ENCODE measurements at regions not wholly inside any gene's neighbourhood (a gene's known extent, or its start where the extent isn't known, plus 50 kb on each side); places are given as distances from the start of the nearest gene placed in this dataset.

- no peak overlapping the region for H2AFZ ChIP-seq (ENCODE audit: low read depth, low read length)
- ChIA-PET CTCF (no interaction called here), POLR2A (no interaction called here)
- H3K4me2 ChIP-seq (ENCODE audit: insufficient read depth, low read length): no peak overlapping the region
- no TSS peak for BruUV-seq (replicated peaks)
- no peaks in the 10 kb centered on the region for H4K20me1 ChIP-seq (replicated peaks; ENCODE audit: control insufficient read depth, extremely low read depth, insufficient read depth, low read length)
- H3K9ac ChIP-seq (replicated peaks; ENCODE audit: extremely low read depth, insufficient read depth, low read length): no peak overlapping the region
- no peaks in the 10 kb centered on the region for H3K27me3 ChIP-seq (ENCODE audit: control insufficient read depth in 2 of 2, insufficient read depth in 2 of 2, low read length in 2 of 2)
- H3K4me1 ChIP-seq (ENCODE audit: control insufficient read depth, extremely low read depth, insufficient read depth, low read length): no peaks in the 10 kb centered on the region
- no peaks in the 10 kb centered on the region for H3K79me2 ChIP-seq (ENCODE audit: control insufficient read depth, insufficient read depth, low read length)
- peaks cover 4% of the 10 kb centered on the region for H3K9me3 ChIP-seq (replicated peaks; ENCODE audit: control insufficient read depth, insufficient read depth, low read length)
- TF ChIP-seq POLR2A (IDR thresholded peaks at IDR 0.05; ENCODE audit: low read depth, low read length) (no peak), MAX (IDR thresholded peaks at IDR 0.05; ENCODE audit: insufficient read depth, insufficient read length) (no peak), POLR2AphosphoS5 (IDR thresholded peaks at IDR 0.05; ENCODE audit: insufficient read depth, low read depth, low read length) (no peak), JUN (IDR thresholded peaks at IDR 0.05; ENCODE audit: borderline replicate concordance, insufficient read depth, insufficient read length, low read depth) (no peak), GATA2 (IDR thresholded peaks at IDR 0.05; ENCODE audit: insufficient read depth, insufficient read length, low read depth, low read length) (no peak), EZH2 (IDR thresholded peaks at IDR 0.05; ENCODE audit: borderline replicate concordance, low read depth, low read length, severe bottlenecking) (no peak), FOS (IDR thresholded peaks at IDR 0.05; ENCODE audit: borderline replicate concordance, insufficient read depth, low read length) (no peak)
- TF ChIP-seq, protein P1, sequence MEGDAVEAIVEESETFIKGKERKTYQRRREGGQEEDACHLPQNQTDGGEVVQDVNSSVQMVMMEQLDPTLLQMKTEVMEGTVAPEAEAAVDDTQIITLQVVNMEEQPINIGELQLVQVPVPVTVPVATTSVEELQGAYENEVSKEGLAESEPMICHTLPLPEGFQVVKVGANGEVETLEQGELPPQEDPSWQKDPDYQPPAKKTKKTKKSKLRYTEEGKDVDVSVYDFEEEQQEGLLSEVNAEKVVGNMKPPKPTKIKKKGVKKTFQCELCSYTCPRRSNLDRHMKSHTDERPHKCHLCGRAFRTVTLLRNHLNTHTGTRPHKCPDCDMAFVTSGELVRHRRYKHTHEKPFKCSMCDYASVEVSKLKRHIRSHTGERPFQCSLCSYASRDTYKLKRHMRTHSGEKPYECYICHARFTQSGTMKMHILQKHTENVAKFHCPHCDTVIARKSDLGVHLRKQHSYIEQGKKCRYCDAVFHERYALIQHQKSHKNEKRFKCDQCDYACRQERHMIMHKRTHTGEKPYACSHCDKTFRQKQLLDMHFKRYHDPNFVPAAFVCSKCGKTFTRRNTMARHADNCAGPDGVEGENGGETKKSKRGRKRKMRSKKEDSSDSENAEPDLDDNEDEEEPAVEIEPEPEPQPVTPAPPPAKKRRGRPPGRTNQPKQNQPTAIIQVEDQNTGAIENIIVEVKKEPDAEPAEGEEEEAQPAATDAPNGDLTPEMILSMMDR (IDR thresholded peaks at IDR 0.05; ENCODE audit: extremely low read depth in 1 of 2, insufficient read depth in 1 of 2, low read depth in 1 of 2, low read length in 2 of 2): no peak
- intact Hi-C loops (cut with micrococcal nuclease) (no loop called here), dilution Hi-C loops (cut with MboI; ENCODE audit: extremely low pct_ligation_motif_present, low sequenced_read_pairs) (no loop called here)
- H3K9me1 ChIP-seq (replicated peaks; ENCODE audit: control insufficient read depth, extremely low read depth, insufficient read depth, low read length): no peaks in the 10 kb centered on the region
- no peak overlapping the region for H3K27ac ChIP-seq (ENCODE audit: insufficient read depth, low read depth, low read length)
- DNase-seq (ENCODE audit: low read depth, low spot score): no peak
- H3K36me3 ChIP-seq (ENCODE audit: control insufficient read depth in 2 of 2, extremely low read depth in 1 of 2, insufficient read depth in 2 of 2, low read length in 2 of 2): no peaks in the 10 kb centered on the region
- no peak for FAIRE-seq
- H3K4me3 ChIP-seq (replicated peaks in 1 of 3; ENCODE audit: insufficient read depth in 1 of 3, low read depth in 1 of 3, low read length in 3 of 3): no peak overlapping the region
Observed at GRCh38 chr5:165940541-165940940, 2350.9 kb upstream of the WWC1 start.

All from endothelial cell of umbilical vein (primary cell).